KMS-11 (cell line): ENCODE measurements at regions not wholly inside any gene's neighbourhood (a gene's known extent, or its start where the extent isn't known, plus 50 kb on each side); places are given as distances from the start of the nearest gene placed in this dataset.
A peak's percentile ranks its signal among the peaks of the same experiment; 100 is the strongest.

Experiments used
- H2AFZ ChIP-seq: fragments of 200-600 bp; sonication (generic); 2 replicates; pipeline ENCODE4 v1.6.1; 2016; ENCODE audit warnings: antibody characterized with exemption, mixed run types, low read depth
- H3K27ac ChIP-seq: fragments of 200-600 bp; sonication (generic); 2 replicates; pipeline ENCODE4 v1.6.1; 2016; ENCODE audit warnings: mild to moderate bottlenecking, mixed run types
- H3K27me3 ChIP-seq: fragments of 200-600 bp; sonication (generic); 2 replicates; pipeline ENCODE4 v1.6.1; 2017; ENCODE audit warnings: mild to moderate bottlenecking, low read depth, mixed run types, moderate library complexity; ENCODE audit not compliant: insufficient read depth
- H3K36me3 ChIP-seq: fragments of 200-600 bp; sonication (generic); 2 replicates; pipeline ENCODE4 v1.6.1; 2017; ENCODE audit warnings: mild to moderate bottlenecking, mixed run types; ENCODE audit not compliant: insufficient read depth
- H3K4me1 ChIP-seq: fragments of 200-600 bp; sonication (generic); 2 replicates; pipeline ENCODE4 v1.6.1; 2016; ENCODE audit warnings: mild to moderate bottlenecking, low read depth, mixed run types; ENCODE audit not compliant: poor library complexity, severe bottlenecking
- H3K4me2 ChIP-seq: fragments of 200-600 bp; sonication (generic); 2 replicates; pipeline ENCODE4 v1.7.0; 2016; ENCODE audit warnings: mild to moderate bottlenecking, mixed run types
- H3K4me3 ChIP-seq: fragments of 200-600 bp; sonication (generic); IDR thresholded peaks from 2 replicates; pipeline ENCODE4 v1.6.1; 2017; ENCODE audit warnings: low read depth, low read length, mixed read lengths; ENCODE audit not compliant: insufficient read depth
- H3K79me2 ChIP-seq: fragments of 200-600 bp; sonication (generic); 2 replicates; pipeline ENCODE4 v1.6.1; 2016; ENCODE audit warnings: low read depth, mixed run types; ENCODE audit not compliant: insufficient read depth
- H3K9ac ChIP-seq: fragments of 200-600 bp; sonication (generic); 2 replicates; pipeline ENCODE4 v1.6.1; 2016; ENCODE audit warnings: mild to moderate bottlenecking, mixed run types
- H4K20me1 ChIP-seq: fragments of 200-600 bp; sonication (generic); 2 replicates; pipeline ENCODE4 v1.6.1; 2016; ENCODE audit warnings: mild to moderate bottlenecking, mixed run types; ENCODE audit not compliant: insufficient read depth
- CTCF ChIP-seq: fragments of 200-600 bp; sonication (generic); conservative IDR thresholded peaks from 2 replicates; pipeline ENCODE4 v1.6.1; 2017; ENCODE audit warnings: low read depth, mild to moderate bottlenecking, antibody characterized with exemption, low read length, moderate library complexity, mixed read lengths

- Histone ChIP-seq H3K36me3 (no peaks in the 10 kb centered on the region), H3K4me3 (peak overlapping the region; percentile 31), H3K27me3 (no peaks in the 10 kb centered on the region), H3K79me2 (peaks cover 45% of the 10 kb centered on the region), H3K9ac (peak overlapping the region; percentile 73), H3K27ac (peak overlapping the region; percentile 54), H4K20me1 (no peaks in the 10 kb centered on the region), H3K4me1 (peaks cover 33% of the 10 kb centered on the region), H2AFZ (peak overlapping the region; percentile 84), H3K4me2 (peak overlapping the region; percentile 88)
- no peak for TF ChIP-seq CTCF
Observed at GRCh38 chr9:110047955-110048402, 160.0 kb downstream of the C9orf152 start.

GRCh38 chr9:110048403-110048975 is 159.5 kb downstream of the C9orf152 start:
- no peaks in the 10 kb centered on the region for H4K20me1 ChIP-seq
- H3K9ac ChIP-seq: peak overlapping the region; percentile 73
- peak overlapping the region; percentile 31 for H3K4me3 ChIP-seq
- peaks cover 50% of the 10 kb centered on the region for H3K79me2 ChIP-seq
- H3K4me2 ChIP-seq: peak overlapping the region; percentile 88
- no peaks in the 10 kb centered on the region for H3K36me3 ChIP-seq
- peak overlapping the region; percentile 84 for H2AFZ ChIP-seq
- H3K27ac ChIP-seq: peak overlapping the region; percentile 56
- TF ChIP-seq CTCF: no peak
- no peaks in the 10 kb centered on the region for H3K27me3 ChIP-seq
- peaks cover 36% of the 10 kb centered on the region for H3K4me1 ChIP-seq

GRCh38 chr9:110048976-110049698 is 158.8 kb downstream of the C9orf152 start:
- Histone ChIP-seq H3K27ac (peak overlapping the region; percentile 56), H3K4me3 (no peak overlapping the region), H3K9ac (peak overlapping the region; percentile 73), H4K20me1 (no peaks in the 10 kb centered on the region), H3K36me3 (no peaks in the 10 kb centered on the region), H3K79me2 (peaks cover 56% of the 10 kb centered on the region), H3K4me2 (peak overlapping the region; percentile 76), H3K4me1 (peaks cover 42% of the 10 kb centered on the region), H3K27me3 (no peaks in the 10 kb centered on the region), H2AFZ (peak overlapping the region; percentile 37; the same call in 1 of the 2 replicates)
- no peak for TF ChIP-seq CTCF

GRCh38 chr9:110049699-110050450 is 158.1 kb downstream of the C9orf152 start:
- H3K4me2 ChIP-seq: peak overlapping the region; percentile 76
- H3K27me3 ChIP-seq: no peaks in the 10 kb centered on the region
- H3K9ac ChIP-seq: peak overlapping the region; percentile 73
- H3K36me3 ChIP-seq: no peaks in the 10 kb centered on the region
- no peaks in the 10 kb centered on the region for H4K20me1 ChIP-seq
- no peak overlapping the region for H2AFZ ChIP-seq
- H3K79me2 ChIP-seq: peaks cover 64% of the 10 kb centered on the region
- peaks cover 49% of the 10 kb centered on the region for H3K4me1 ChIP-seq
- no peak for TF ChIP-seq CTCF
- H3K4me3 ChIP-seq: no peak overlapping the region
- peak overlapping the region; percentile 56 for H3K27ac ChIP-seq
